Epithelial cell of proximal tubule (primary cell): ENCODE measurements at regions not wholly inside any gene's neighbourhood (a gene's known extent, or its start where the extent isn't known, plus 50 kb on each side); places are given as distances from the start of the nearest gene placed in this dataset.

Source experiments
- DNase-seq: peaks from one replicate; pipeline ENCODE4 v3.0.0-alpha.2; 2011; ENCODE audit warnings: low read depth
- H3K4me3 ChIP-seq: 2 replicates; pipeline ENCODE4 v1.5.1; 2011; ENCODE audit warnings: low read depth, mild to moderate bottlenecking, low read length
- CTCF ChIP-seq: conservative IDR thresholded peaks from 2 replicates; pipeline ENCODE4 v1.5.1; 2012; ENCODE audit warnings: low read depth, mild to moderate bottlenecking, low read length

- H3K4me3 ChIP-seq: no peak overlapping the region
- TF ChIP-seq CTCF: no peak
- no peak for DNase-seq
Measured at GRCh38 chr14:65249471-65250161, 147.3 kb upstream of the MAX start.

- no peak for TF ChIP-seq CTCF
- no peak overlapping the region for H3K4me3 ChIP-seq
- DNase-seq: no peak
Measured at GRCh38 chr14:65250162-65250495, 147.8 kb upstream of the MAX start.

GRCh38 chr14:65251213-65251612, 148.9 kb upstream of the MAX start:
- H3K4me3 ChIP-seq: no peak overlapping the region
- TF ChIP-seq CTCF: no peak
- DNase-seq: no peak

GRCh38 chr14:65252482-65253255, 150.4 kb upstream of the MAX start:
- TF ChIP-seq CTCF: no peak
- H3K4me3 ChIP-seq: no peak overlapping the region
- DNase-seq: no peak

- no peak for TF ChIP-seq CTCF
- no peak for DNase-seq
- H3K4me3 ChIP-seq: no peak overlapping the region
Measured at GRCh38 chr14:65255029-65255545, 152.8 kb upstream of the MAX start.

- no peak overlapping the region for H3K4me3 ChIP-seq
- no peak for TF ChIP-seq CTCF
- DNase-seq: no peak
Measured at GRCh38 chr14:65255583-65256461, 153.5 kb upstream of the MAX start.
